NOMO-1 treated with DMSO at 0.1 percent for 48 hours (cell line): ENCODE measurements at regions not wholly inside any gene's neighbourhood (a gene's known extent, or its start where the extent isn't known, plus 50 kb on each side); places are given as distances from the start of the nearest gene placed in this dataset.
A peak's percentile ranks its signal among the peaks of the same experiment; 100 is the strongest.
"Not testable (repeated sequence)": the region's sequence is repeated elsewhere in the genome, so short reads cannot be mapped to it uniquely, and the experiment has no call there.

Experiments
- DNase-seq: peaks from one replicate; lab custom pipeline; 2025; ENCODE audit not compliant: unreplicated experiment; lab: John Stamatoyannopoulos, UW

DNA sequence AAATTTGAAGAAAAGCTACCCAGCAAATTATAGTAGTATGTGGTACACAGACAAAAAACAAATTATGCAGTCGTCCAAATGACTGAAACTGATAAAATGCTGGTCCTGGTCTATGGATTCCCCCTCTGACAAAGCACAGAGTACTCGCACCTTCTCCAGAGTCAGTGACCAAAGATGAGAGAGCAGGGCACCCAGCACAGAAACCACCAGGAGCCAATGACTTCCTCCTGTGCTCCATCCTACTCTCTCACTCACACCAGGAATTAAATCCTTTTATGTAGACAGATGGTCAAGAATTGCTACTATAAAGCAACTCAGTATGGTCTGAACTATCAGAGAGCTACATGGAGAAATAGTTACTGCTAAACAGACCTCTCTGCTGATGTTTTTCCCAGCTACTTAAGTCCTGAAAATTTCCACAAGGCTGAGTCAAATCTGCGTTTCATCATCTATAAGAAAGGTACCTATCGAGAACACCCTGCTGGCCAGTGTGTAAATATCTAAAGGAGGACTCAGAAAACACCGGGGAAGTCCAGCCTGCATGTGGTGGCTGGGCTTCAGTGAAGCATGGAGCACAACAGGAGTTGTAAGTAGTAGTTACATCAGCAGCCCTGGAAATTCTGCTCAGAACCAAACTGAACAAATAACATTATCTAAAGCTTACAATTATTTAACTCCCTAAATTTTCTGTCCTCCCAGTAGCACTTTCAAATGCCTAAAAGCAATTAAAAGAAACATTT lies 84.5 kb upstream of the FBXO28 start:
- DNase-seq: not testable (repeated sequence)

DNA sequence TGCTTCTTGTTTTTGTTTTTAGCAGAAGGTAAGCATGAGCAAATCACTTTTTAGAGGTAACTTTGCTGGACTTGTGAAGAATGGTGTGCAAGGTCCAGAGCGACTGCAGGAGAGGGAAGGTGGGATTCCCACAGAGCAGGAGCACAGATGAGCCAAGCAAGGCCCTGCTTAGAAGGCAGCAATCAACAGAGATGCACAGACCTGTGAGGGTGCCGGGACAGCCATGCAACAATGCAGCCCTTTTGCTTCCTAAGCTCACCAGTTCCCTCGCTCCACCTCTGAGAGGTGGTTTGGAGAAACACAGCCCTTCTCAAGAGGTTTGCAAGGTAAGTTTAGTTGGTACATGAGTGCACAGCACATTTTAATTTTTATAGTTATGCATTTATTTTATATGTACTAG lies 85.1 kb upstream of the FBXO28 start:
- DNase-seq: not testable (repeated sequence)

DNA sequence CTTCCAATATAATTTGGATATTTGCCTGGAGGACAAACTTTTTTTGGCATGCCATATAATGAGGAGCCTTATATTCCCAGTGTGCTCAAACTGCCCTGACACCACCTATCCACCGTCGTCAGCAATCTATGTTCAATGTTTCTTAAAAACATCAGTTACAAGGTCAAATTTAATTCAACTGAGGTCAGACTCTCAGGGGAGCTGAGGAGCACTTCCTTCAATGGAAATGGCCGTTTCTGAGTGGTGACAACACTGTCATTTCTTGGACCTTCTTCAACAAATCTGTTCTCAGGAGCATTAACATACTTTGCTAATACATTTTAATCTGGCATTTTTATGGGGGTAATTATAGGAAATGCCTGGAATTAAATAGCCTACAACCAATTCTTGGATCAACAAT lies 90.8 kb upstream of the FBXO28 start:
- not testable (repeated sequence) for DNase-seq

- DNase-seq: not testable (repeated sequence)
Measured at GRCh38 chr1:224022249-224022970, 91.5 kb upstream of the FBXO28 start.

GRCh38 chr1:224019866-224020265 lies 94.0 kb upstream of the FBXO28 start:
- DNase-seq: not testable (repeated sequence)

DNA sequence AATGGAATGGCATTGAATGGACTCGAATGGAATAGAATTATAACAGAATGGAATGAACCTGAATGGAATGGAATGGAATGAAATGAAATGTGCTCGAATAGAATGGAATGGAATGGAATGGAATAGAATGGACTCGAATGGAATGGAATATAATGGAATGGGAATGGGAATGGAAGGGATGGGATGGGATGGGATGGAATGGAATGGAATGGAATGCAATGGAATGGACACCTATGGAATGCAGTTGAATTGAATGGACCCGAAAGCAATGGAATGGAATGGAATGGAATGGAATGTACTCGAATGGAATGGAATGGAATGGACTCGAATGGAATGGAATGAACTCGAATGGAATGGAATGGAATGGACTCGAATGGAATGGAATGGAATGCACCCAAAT lies 98.1 kb upstream of the FBXO28 start:
- DNase-seq: not testable (repeated sequence)

GRCh38 chr1:224014330-224014649 lies 99.6 kb upstream of the FBXO28 start:
- DNase-seq: no peak

DNA sequence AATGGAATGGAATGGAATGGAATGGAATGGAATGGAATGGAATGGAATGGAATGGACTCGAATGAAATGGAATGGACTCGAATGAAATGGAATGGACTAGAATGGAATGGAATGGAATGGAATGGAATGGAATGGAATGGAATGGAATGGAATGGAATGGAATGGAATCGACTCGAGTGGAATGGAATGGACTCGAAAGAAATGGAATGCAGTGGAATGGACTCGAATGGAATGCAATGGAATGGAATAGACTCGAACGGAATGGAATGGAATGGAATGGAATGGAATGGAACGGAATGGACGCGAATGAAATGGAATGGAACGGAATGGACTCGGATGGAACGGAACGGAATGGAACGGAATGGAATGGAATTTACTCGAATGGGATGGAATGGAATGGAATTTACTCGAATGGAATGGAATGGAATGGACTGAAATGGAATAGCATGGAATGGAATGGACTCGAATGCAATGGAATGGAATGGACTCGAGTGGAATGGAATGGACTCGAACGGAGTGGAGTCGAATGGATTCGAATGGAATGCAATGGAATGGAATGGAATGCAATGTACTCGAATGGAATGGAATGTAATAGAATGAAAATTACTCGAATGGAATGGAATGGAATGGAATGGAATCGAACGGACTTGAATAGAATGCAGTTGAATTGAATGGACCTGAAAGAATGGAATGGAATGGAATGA lies 100.1 kb upstream of the FBXO28 start:
- not testable (repeated sequence) for DNase-seq

- not testable (repeated sequence) for DNase-seq
Measured at GRCh38 chr1:224012807-224013434, 101.0 kb upstream of the FBXO28 start.

DNA sequence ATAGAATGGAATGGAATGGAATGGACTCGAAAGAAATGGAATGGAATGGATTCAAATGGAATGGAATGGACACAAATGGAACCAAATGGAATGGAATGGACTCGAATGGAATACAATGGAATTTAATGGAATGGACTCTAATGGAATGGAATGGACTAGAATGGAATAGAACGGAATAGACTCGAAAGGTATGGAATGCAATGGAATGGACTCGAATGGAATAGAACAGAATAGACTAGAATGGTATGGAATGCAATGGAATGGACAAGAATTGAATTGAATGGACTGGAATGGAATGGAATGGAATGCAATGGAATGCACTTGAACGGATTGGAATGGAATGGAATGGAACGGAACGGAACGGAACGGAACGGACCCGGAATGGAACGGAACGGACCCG lies 101.7 kb upstream of the FBXO28 start:
- not testable (repeated sequence) for DNase-seq

GRCh38 chr1:224011751-224012150 lies 102.2 kb upstream of the FBXO28 start:
- not testable (repeated sequence) for DNase-seq

- DNase-seq: not testable (repeated sequence)
Measured at GRCh38 chr1:224011153-224011552, 102.8 kb upstream of the FBXO28 start.

- DNase-seq: not testable (repeated sequence)
Measured at GRCh38 chr1:224005973-224006372, 107.9 kb upstream of the FBXO28 start.

DNA sequence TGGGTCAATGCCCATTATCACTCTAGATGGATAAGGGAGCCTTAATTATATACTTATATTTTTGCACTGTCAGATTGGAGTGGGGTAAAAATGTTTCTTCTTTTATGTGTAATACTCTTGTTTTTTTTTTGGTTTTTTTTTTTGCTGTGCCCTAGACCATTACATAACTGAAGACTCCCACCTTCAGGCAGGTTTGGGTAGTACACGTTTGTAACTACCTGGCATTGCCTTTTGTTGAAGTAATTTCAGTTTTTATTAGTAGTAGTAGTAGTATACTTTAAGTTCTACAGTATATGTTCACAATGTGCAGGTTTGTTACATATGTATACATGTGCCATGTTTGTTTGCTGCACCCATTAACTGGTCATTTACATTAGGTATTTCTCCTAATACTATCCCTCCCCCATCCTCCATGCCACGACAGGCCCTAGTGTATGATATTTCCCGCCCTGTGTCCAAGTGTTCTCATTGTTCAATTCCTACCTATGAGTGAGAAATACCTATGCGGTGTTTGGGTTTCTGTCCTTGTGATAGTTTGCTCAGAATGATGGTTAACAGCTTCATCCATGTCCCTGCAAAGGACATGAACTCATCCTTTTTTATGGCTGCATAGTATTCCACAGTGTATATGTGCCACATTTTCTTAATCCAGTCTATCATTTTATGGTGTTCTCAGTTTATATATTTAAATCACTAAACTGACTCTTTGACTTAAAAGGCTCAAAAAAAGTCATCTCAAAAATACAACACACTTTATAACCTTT lies 109.2 kb upstream of the FBXO28 start:
- DNase-seq: peak; percentile 23

DNA sequence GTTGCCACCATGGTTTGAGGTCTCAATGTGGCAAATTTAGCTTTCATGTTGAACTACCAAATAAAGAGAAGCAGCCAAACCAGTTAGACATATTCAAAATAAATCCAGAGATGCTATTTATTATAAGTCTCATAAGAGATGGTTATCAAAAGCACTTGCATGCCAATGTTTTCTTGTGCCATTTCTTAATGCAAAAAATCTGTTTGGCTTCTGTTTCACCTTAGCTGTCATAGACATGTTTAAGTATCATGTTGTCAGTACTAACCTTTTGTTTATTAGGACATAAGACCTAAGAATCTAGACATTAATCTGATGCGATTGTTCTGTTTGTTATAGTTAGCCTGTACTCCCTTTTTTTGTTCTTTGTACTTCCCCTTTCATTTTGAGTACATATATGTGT lies 110.0 kb upstream of the FBXO28 start:
- DNase-seq: not testable (repeated sequence)

DNA sequence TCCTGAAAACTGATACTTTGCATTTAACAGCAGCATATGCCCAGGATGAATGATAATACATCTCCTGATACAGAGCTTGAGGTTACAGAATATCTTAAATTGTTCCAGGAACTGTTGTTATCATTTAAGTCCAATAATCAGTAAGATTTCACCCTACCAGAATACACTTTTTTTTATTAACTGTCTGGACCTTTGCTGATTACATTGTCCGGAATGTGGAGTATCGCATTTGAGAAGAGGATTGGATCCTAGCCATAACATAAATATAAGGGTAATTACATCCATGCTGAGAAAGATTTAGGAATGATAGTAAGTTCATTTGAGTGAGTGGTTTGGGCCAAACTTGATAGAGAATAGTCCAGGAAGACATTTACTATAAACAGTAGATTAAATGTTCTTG lies 112.2 kb upstream of the FBXO28 start:
- not testable (repeated sequence) for DNase-seq

GRCh38 chr1:223999761-224000160 lies 114.2 kb upstream of the FBXO28 start:
- not testable (repeated sequence) for DNase-seq

GRCh38 chr1:223998676-223999455 lies 115.0 kb upstream of the FBXO28 start:
- DNase-seq: peak; percentile 70

DNA sequence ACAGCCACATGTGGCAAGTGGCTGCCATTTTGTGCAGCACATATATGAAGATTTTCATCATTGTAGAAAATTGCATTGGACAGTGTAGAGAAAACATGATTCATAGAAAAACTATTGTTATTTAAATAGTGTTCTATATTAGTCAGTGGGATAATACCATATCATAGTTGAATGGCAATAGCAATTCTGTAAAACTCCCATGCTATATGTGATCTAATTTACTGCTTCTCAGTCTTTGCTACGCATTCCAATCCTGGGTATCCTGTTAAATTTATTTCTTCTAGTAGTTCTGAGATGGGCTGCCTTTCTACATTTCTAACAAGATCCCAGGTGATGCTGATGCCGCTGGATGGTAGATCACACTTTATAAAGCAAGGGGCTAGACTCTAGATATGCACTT lies 117.5 kb upstream of the FBXO28 start:
- DNase-seq: not testable (repeated sequence)
